ENCODE measurements at regions not wholly inside any gene's neighbourhood (a gene's known extent, or its start where the extent isn't known, plus 50 kb on each side); places are given as distances from the start of the nearest gene placed in this dataset.

- no peak for TF ChIP-seq CTCF (IDR thresholded peaks at IDR 0.05)
- H3K27me3 ChIP-seq (ENCODE audit: control insufficient read depth, insufficient read depth, low read length): no peaks in the 10 kb centered on the region
These were observed 98.5 kb downstream of the SPATA19 start for GRCh38 chr11:133746663-133747306.

GRCh38 chr11:133745791-133746190 is 99.5 kb downstream of the SPATA19 start:
- Histone ChIP-seq H3K36me3 (ENCODE audit: control insufficient read depth, insufficient read depth, low read length) (no peaks in the 10 kb centered on the region), H3K27me3 (ENCODE audit: control insufficient read depth, insufficient read depth, low read length) (no peaks in the 10 kb centered on the region), H3K4me3 (ENCODE audit: low read length) (no peak overlapping the region), H3K4me1 (ENCODE audit: control insufficient read depth, insufficient read depth, low read length) (no peaks in the 10 kb centered on the region), H3K9me3 (ENCODE audit: control insufficient read depth, insufficient read depth, low read length) (no peaks in the 10 kb centered on the region), H3K27ac (ENCODE audit: low read length) (no peak overlapping the region)
- Mint-ChIP-seq H3K4me1 (no peaks in the 10 kb centered on the region), H3K4me3 (no peak overlapping the region), H3K27ac (no peak overlapping the region), H3K27me3 (ENCODE audit: low read depth in 2 of 2) (peaks cover 0 to 2% of the 10 kb centered on the region in 2 donors), H3K36me3 (no peaks in the 10 kb centered on the region), H3K9me3 (peaks cover 0 to 2% of the 10 kb centered on the region in 2 donors)
- 67% methylated on average over 4 of the region's 4 CpGs for WGBS (ENCODE audit: insufficient coverage)
- intact Hi-C loops (cut with micrococcal nuclease): no loop called here
- ATAC-seq (no peak), DNase-seq (no peak)
- no peak for TF ChIP-seq CTCF (IDR thresholded peaks at IDR 0.05)

More at GRCh38 chr11:133746663-133747306, 98.5 kb downstream of the SPATA19 start:
- peaks cover 0 to 2% of the 10 kb centered on the region in 2 donors for H3K9me3 Mint-ChIP-seq
- Histone ChIP-seq H3K9me3 (ENCODE audit: control insufficient read depth, insufficient read depth, low read length) (no peaks in the 10 kb centered on the region), H3K4me1 (ENCODE audit: control insufficient read depth, insufficient read depth, low read length) (no peaks in the 10 kb centered on the region), H3K36me3 (ENCODE audit: control insufficient read depth, insufficient read depth, low read length) (no peaks in the 10 kb centered on the region), H3K4me3 (ENCODE audit: low read length) (no peak overlapping the region), H3K27ac (ENCODE audit: low read length) (no peak overlapping the region)
- DNase-seq (no peak), ATAC-seq (no peak)
- intact Hi-C loops (cut with micrococcal nuclease): no loop called here
- no peaks in the 10 kb centered on the region for H3K4me1 Mint-ChIP-seq
- no peak overlapping the region for H3K27ac Mint-ChIP-seq
- no peak overlapping the region for H3K4me3 Mint-ChIP-seq
- no peaks in the 10 kb centered on the region for H3K36me3 Mint-ChIP-seq
- WGBS (ENCODE audit: insufficient coverage): 52% methylated on average over 18 of the region's 18 CpGs
- peaks cover 0 to 2% of the 10 kb centered on the region in 2 donors for H3K27me3 Mint-ChIP-seq (ENCODE audit: low read depth in 2 of 2)

- H3K9me3 ChIP-seq (ENCODE audit: control insufficient read depth, insufficient read depth, low read length): no peaks in the 10 kb centered on the region
- no peak overlapping the region for H3K4me3 ChIP-seq (ENCODE audit: low read length)
- no peaks in the 10 kb centered on the region for H3K4me1 ChIP-seq (ENCODE audit: control insufficient read depth, insufficient read depth, low read length)
- intact Hi-C loops (cut with micrococcal nuclease): no loop called here
- no peak for TF ChIP-seq CTCF (IDR thresholded peaks at IDR 0.05)
- H3K9me3 Mint-ChIP-seq: peaks cover 3 to 7% of the 10 kb centered on the region in 2 donors
- no peak overlapping the region for H3K27ac ChIP-seq (ENCODE audit: low read length)
- H3K36me3 Mint-ChIP-seq: no peaks in the 10 kb centered on the region
- H3K27me3 Mint-ChIP-seq (ENCODE audit: low read depth in 2 of 2): peaks cover 0 to 2% of the 10 kb centered on the region in 2 donors
- H3K4me3 Mint-ChIP-seq: no peak overlapping the region
- no peaks in the 10 kb centered on the region for H3K27me3 ChIP-seq (ENCODE audit: control insufficient read depth, insufficient read depth, low read length)
- H3K4me1 Mint-ChIP-seq: no peaks in the 10 kb centered on the region
- WGBS (ENCODE audit: insufficient coverage): 89% methylated on average over 1 of the region's 3 CpGs
- no peaks in the 10 kb centered on the region for H3K36me3 ChIP-seq (ENCODE audit: control insufficient read depth, insufficient read depth, low read length)
- ATAC-seq (no peak), DNase-seq (no peak)
- H3K27ac Mint-ChIP-seq: no peak overlapping the region
These were observed 103.0 kb downstream of the SPATA19 start for GRCh38 chr11:133742353-133742752.

- H3K9me3 ChIP-seq (ENCODE audit: control insufficient read depth, insufficient read depth, low read length): no peaks in the 10 kb centered on the region
These were observed 104.3 kb downstream of the SPATA19 start for GRCh38 chr11:133740963-133741362.

More at GRCh38 chr11:133740963-133741362, 104.3 kb downstream of the SPATA19 start:
- intact Hi-C loops (cut with micrococcal nuclease): no loop called here
- Mint-ChIP-seq H3K4me1 (no peaks in the 10 kb centered on the region), H3K27ac (no peak overlapping the region), H3K9me3 (peaks cover 3 to 7% of the 10 kb centered on the region in 2 donors), H3K4me3 (no peak overlapping the region), H3K36me3 (no peaks in the 10 kb centered on the region), H3K27me3 (ENCODE audit: low read depth in 2 of 2) (peaks cover 0 to 2% of the 10 kb centered on the region in 2 donors)
- 75% methylated on average over 12 of the region's 12 CpGs for WGBS (ENCODE audit: insufficient coverage)
- Histone ChIP-seq H3K36me3 (ENCODE audit: control insufficient read depth, insufficient read depth, low read length) (no peaks in the 10 kb centered on the region), H3K4me3 (ENCODE audit: low read length) (no peak overlapping the region), H3K4me1 (ENCODE audit: control insufficient read depth, insufficient read depth, low read length) (no peaks in the 10 kb centered on the region), H3K27ac (ENCODE audit: low read length) (no peak overlapping the region), H3K27me3 (ENCODE audit: control insufficient read depth, insufficient read depth, low read length) (no peaks in the 10 kb centered on the region)
- ATAC-seq: no peak
- no peak for DNase-seq
- TF ChIP-seq CTCF (IDR thresholded peaks at IDR 0.05): no peak
